SU-DHL-6 (cell line): ENCODE measurements at regions not wholly inside any gene's neighbourhood (a gene's known extent, or its start where the extent isn't known, plus 50 kb on each side); places are given as distances from the start of the nearest gene placed in this dataset.

Source experiments
- H2AFZ ChIP-seq: fragments of 200-600 bp; sonication (generic); 2 replicates; pipeline ENCODE4 v1.6.1; 2014; ENCODE audit warnings: low read depth, mild to moderate bottlenecking, moderate library complexity, mixed read lengths, antibody characterized with exemption, low read length; ENCODE audit not compliant: severe bottlenecking
- H3F3A ChIP-seq: fragments of 200-600 bp; shearing (Covaris generic); 2 replicates; pipeline ENCODE4 v1.6.0; 2016; ENCODE audit warnings: antibody characterized with exemption, mild to moderate bottlenecking; ENCODE audit not compliant: insufficient read depth
- H3K27ac ChIP-seq: fragments of 200-600 bp; sonication (generic); 2 replicates; pipeline ENCODE4 v1.5.1; 2016; ENCODE audit warnings: low read depth, mild to moderate bottlenecking, low read length, moderate library complexity, mixed read lengths
- H3K27me3 ChIP-seq: fragments of 200-600 bp; sonication (generic), shearing (Covaris generic); 2 replicates; pipeline ENCODE4 v1.6.0; 2014; ENCODE audit warnings: mild to moderate bottlenecking, low read length
- H3K36me3 ChIP-seq: fragments of 200-600 bp; sonication (generic); 2 replicates; pipeline ENCODE4 v1.6.1; 2014; ENCODE audit warnings: mild to moderate bottlenecking, low read length, mixed read lengths
- H3K4me2 ChIP-seq: fragments of 300-600, 200-600 bp; shearing (Covaris generic), sonication (generic); 2 replicates; pipeline ENCODE4 v1.6.0; 2014; ENCODE audit warnings: low read length, low read depth, mild to moderate bottlenecking; ENCODE audit not compliant: poor library complexity, severe bottlenecking
- H3K4me3 ChIP-seq: fragments of 200-600 bp; sonication (generic); 2 replicates; pipeline ENCODE4 v1.5.1; 2014; ENCODE audit warnings: antibody characterized with exemption, low read length, mild to moderate bottlenecking, mixed read lengths; ENCODE audit not compliant: insufficient read depth, poor library complexity, severe bottlenecking
- H3K79me2 ChIP-seq: fragments of 200-600 bp; sonication (generic); 2 replicates; pipeline ENCODE4 v1.6.1; 2014; ENCODE audit warnings: mild to moderate bottlenecking, low read length, moderate library complexity; ENCODE audit not compliant: insufficient read depth
- H3K9ac ChIP-seq: fragments of 200-600 bp; sonication (generic); 2 replicates; pipeline ENCODE4 v1.7.0; 2014; ENCODE audit warnings: mild to moderate bottlenecking, low read length
- H3K9me2 ChIP-seq: fragments of 200-600 bp; sonication (generic); replicated peaks from 2 replicates; pipeline ENCODE4 v1.6.1; 2014; ENCODE audit warnings: low read length; ENCODE audit not compliant: insufficient read depth
- H3K9me3 ChIP-seq: fragments of 200-600 bp; sonication (generic); 2 replicates; pipeline ENCODE4 v1.6.1; 2014; ENCODE audit warnings: low read length, mixed read lengths; ENCODE audit not compliant: insufficient read depth
- H4K20me1 ChIP-seq: fragments of 200-600 bp; sonication (generic); 2 replicates; pipeline ENCODE4 v1.6.1; 2014; ENCODE audit warnings: low read depth, mild to moderate bottlenecking, antibody characterized with exemption, low read length, moderate library complexity, mixed read lengths
- CTCF ChIP-seq: fragments of 200-600 bp; sonication (generic); IDR thresholded peaks from one replicate; pipeline ENCODE4 v1.5.1; 2017; ENCODE audit warnings: antibody characterized with exemption, mild to moderate bottlenecking, low read length, moderate library complexity; ENCODE audit not compliant: insufficient read depth, poor library complexity, severe bottlenecking
- EZH2phosphoT487 ChIP-seq: fragments of 200-600 bp; sonication (generic), shearing (Covaris generic); conservative IDR thresholded peaks from 2 replicates; pipeline ENCODE4 v1.6.1; 2018; ENCODE audit warnings: mild to moderate bottlenecking, antibody characterized with exemption, low read length, moderate library complexity, mixed read lengths

- no peaks in the 10 kb centered on the region for H4K20me1 ChIP-seq
- no peak overlapping the region for H3K9ac ChIP-seq
- H3K9me2 ChIP-seq, result no peaks in the 10 kb centered on the region
- H3K36me3 ChIP-seq, result no peaks in the 10 kb centered on the region
- no peaks in the 10 kb centered on the region for H3F3A ChIP-seq
- no peak overlapping the region for H2AFZ ChIP-seq
- TF ChIP-seq EZH2phosphoT487 (no peak), CTCF (no peak)
- no peaks in the 10 kb centered on the region for H3K27me3 ChIP-seq
- no peak overlapping the region for H3K27ac ChIP-seq
- no peaks in the 10 kb centered on the region for H3K9me3 ChIP-seq
- no peak overlapping the region for H3K4me2 ChIP-seq
- no peaks in the 10 kb centered on the region for H3K79me2 ChIP-seq
- no peak overlapping the region for H3K4me3 ChIP-seq
Measured at GRCh38 chr15:77853910-77854309, 221.2 kb upstream of the LINGO1 start.

- Histone ChIP-seq H3K27me3 (no peaks in the 10 kb centered on the region), H3K4me2 (no peak overlapping the region)
Measured at GRCh38 chr15:77853008-77853328, 220.3 kb upstream of the LINGO1 start.

GRCh38 chr15:77852241-77853007, 219.7 kb upstream of the LINGO1 start:
- H3K4me2 ChIP-seq, result no peak overlapping the region

More at GRCh38 chr15:77853008-77853328, 220.3 kb upstream of the LINGO1 start:
- TF ChIP-seq EZH2phosphoT487 (no peak), CTCF (no peak)
- Histone ChIP-seq H4K20me1 (no peaks in the 10 kb centered on the region), H3K36me3 (no peaks in the 10 kb centered on the region), H3F3A (no peaks in the 10 kb centered on the region), H3K4me3 (no peak overlapping the region), H3K9ac (no peak overlapping the region), H3K9me2 (no peaks in the 10 kb centered on the region), H2AFZ (no peak overlapping the region), H3K9me3 (no peaks in the 10 kb centered on the region), H3K79me2 (no peaks in the 10 kb centered on the region), H3K27ac (no peak overlapping the region)

More at GRCh38 chr15:77852241-77853007, 219.7 kb upstream of the LINGO1 start:
- no peak overlapping the region for H3K4me3 ChIP-seq
- no peaks in the 10 kb centered on the region for H3F3A ChIP-seq
- H2AFZ ChIP-seq, result no peak overlapping the region
- no peak overlapping the region for H3K9ac ChIP-seq
- no peaks in the 10 kb centered on the region for H3K27me3 ChIP-seq
- no peaks in the 10 kb centered on the region for H3K9me3 ChIP-seq
- H3K27ac ChIP-seq, result no peak overlapping the region
- H3K79me2 ChIP-seq, result no peaks in the 10 kb centered on the region
- TF ChIP-seq CTCF (no peak), EZH2phosphoT487 (no peak)
- H4K20me1 ChIP-seq, result no peaks in the 10 kb centered on the region
- no peaks in the 10 kb centered on the region for H3K9me2 ChIP-seq
- H3K36me3 ChIP-seq, result no peaks in the 10 kb centered on the region
